Gastroesophageal sphincter (tissue), 3 donors: ENCODE measurements at regions not wholly inside any gene's neighbourhood (a gene's known extent, or its start where the extent isn't known, plus 50 kb on each side); places are given as distances from the start of the nearest gene placed in this dataset.

ENCODE experiments used
- CTCF ChIP-seq, 4 experiments: fragments of 200-600 bp in 2 of 4; fragments of 450-650 bp in 2 of 4; sonication (generic) in 1 of 4; IDR thresholded peaks; one replicate each; pipeline ENCODE4 v1.5.1; 2017 to 2019; ENCODE audit warnings: antibody characterized with exemption in 4 of 4, mild to moderate bottlenecking in 2 of 4, moderate library complexity in 2 of 4
- POLR2A ChIP-seq, 2 donors: fragments of 450-650 bp; IDR thresholded peaks; one replicate each; pipeline ENCODE4 v1.6.1; 2017; ENCODE audit warnings: antibody characterized with exemption in 2 of 2, mild to moderate bottlenecking in 2 of 2, moderate library complexity in 1 of 2
- POLR2AphosphoS5 ChIP-seq: sonication (generic); formaldehyde crosslinking; IDR thresholded peaks from one replicate; pipeline ENCODE4 v1.6.1; 2017; ENCODE audit warnings: antibody characterized with exemption

GRCh38 chr19:28397306-28397705, 815.6 kb downstream of the UQCRFS1 start:
- TF ChIP-seq POLR2AphosphoS5 = no peak
- TF ChIP-seq CTCF (IDR thresholded peaks at IDR 0.05) = no peak
- no peak for TF ChIP-seq POLR2A (IDR thresholded peaks at IDR 0.05)
